22Rv1 (cell line): ENCODE measurements at regions not wholly inside any gene's neighbourhood (a gene's known extent, or its start where the extent isn't known, plus 50 kb on each side); places are given as distances from the start of the nearest gene placed in this dataset.
"Not testable (repeated sequence)": the region's sequence is repeated elsewhere in the genome, so short reads cannot be mapped to it uniquely, and the experiment has no call there.

Source experiments
- H3K27ac ChIP-seq: fragments of 450-650 bp; 2 replicates; pipeline ENCODE4 v1.5.1; 2017
- ZFX ChIP-seq: fragments of 450-650 bp; IDR thresholded peaks from 2 replicates; pipeline ENCODE4 v1.6.1; 2017; ENCODE audit warnings: antibody characterized with exemption, borderline replicate concordance
- TF ChIP-seq, protein P1 (sequence below): fragments of 450-650 bp; IDR thresholded peaks from 2 replicates; pipeline ENCODE4 v1.5.1; 2017; ENCODE audit warnings: mild to moderate bottlenecking

DNA sequence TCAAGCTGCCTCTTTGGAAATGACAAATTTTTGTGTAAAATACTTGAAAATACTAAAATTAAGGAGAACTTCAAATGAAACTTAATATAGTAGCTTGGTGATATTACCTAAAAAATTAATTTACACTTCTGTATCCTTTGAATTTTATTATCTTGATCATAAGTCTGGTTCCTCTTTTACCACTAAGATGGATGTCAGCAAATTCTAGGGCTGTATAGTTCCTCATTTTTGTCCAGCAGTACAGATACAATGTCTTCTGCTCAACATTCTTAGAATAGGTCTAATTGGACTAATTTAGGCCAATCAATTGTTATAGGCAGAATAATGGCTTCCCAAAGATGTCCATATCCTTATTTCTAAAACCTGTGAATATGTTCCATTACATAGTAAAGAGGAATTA, 1298.0 kb upstream of the RAG2 start:
- no peak for TF ChIP-seq ZFX
- TF ChIP-seq, protein P1, sequence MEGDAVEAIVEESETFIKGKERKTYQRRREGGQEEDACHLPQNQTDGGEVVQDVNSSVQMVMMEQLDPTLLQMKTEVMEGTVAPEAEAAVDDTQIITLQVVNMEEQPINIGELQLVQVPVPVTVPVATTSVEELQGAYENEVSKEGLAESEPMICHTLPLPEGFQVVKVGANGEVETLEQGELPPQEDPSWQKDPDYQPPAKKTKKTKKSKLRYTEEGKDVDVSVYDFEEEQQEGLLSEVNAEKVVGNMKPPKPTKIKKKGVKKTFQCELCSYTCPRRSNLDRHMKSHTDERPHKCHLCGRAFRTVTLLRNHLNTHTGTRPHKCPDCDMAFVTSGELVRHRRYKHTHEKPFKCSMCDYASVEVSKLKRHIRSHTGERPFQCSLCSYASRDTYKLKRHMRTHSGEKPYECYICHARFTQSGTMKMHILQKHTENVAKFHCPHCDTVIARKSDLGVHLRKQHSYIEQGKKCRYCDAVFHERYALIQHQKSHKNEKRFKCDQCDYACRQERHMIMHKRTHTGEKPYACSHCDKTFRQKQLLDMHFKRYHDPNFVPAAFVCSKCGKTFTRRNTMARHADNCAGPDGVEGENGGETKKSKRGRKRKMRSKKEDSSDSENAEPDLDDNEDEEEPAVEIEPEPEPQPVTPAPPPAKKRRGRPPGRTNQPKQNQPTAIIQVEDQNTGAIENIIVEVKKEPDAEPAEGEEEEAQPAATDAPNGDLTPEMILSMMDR, result no peak
- H3K27ac ChIP-seq, result no peak overlapping the region

DNA sequence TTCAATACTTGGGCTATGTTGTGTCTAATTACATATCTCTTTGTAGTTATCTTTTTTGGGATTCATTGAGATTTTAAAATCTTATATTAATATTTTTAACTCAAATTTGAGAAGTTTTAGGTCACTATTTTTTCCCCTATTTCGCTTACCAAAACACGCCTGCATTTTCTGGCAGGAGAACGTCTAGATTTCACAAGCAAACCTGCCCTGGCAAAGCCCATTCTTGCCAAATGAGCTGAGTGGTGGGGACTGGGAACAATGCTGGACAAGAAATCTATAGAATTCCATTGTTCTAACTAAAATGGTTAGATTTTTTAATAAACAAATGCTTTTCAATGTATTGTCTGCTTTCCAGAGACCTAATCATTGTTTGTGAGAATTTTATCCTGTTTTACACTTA, 1283.7 kb upstream of the RAG2 start:
- no peak overlapping the region for H3K27ac ChIP-seq
- TF ChIP-seq, protein P1, result no peak
- no peak for TF ChIP-seq ZFX

DNA sequence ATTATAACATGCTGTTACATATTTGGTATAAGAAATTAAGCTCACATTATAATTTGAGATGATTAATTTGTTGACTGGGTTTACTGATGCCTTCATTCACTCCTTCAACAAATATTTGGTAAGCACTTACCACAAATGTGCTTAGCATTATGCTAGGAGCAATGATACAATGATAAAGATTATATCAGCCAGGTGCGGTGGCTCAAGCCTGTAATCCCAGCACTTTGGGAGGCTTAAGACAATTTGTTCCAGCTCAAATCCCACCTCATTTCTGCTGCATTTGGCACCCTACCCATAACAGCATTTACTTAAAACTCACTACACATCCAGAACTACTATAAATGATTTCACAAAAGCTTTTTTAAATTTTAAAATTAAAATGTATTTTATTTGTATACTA, 1263.6 kb upstream of the RAG2 start:
- H3K27ac ChIP-seq, result no peak overlapping the region
- TF ChIP-seq, protein P1, result no peak
- no peak for TF ChIP-seq ZFX

DNA sequence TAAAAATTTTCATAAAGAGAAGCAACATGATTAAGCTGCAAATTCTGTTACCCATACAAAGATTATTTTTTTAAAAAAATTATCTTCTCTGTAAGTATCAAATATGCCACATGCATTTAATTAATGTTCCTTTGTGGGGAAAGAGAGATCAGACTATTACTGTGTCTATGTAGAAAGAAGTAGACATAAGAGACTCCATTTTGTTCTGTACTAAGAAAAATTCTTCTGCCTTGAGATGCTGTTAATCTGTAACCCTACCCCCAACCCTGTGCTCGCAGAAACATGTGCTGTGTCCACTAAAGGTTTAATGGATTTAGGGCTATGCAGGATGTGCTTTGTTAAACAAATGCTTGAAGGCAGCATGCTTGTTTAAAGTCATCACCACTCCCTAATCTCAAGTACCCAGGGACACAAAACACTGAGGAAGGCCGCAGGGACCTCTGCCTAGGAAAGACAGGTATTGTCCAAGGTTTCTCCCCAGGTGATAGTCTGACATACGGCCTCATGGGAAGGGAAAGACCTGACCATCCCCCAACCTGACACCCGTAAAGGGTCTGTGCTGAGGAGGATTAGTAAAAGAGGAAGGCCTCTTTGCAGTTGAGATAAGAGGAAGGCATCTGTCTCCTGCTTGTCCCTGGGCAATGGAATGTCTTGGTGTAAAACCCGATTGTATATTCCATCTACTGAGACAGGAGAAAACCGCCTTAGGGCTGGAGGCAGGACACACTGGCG, 1260.9 kb upstream of the RAG2 start:
- not testable (repeated sequence) for H3K27ac ChIP-seq

DNA sequence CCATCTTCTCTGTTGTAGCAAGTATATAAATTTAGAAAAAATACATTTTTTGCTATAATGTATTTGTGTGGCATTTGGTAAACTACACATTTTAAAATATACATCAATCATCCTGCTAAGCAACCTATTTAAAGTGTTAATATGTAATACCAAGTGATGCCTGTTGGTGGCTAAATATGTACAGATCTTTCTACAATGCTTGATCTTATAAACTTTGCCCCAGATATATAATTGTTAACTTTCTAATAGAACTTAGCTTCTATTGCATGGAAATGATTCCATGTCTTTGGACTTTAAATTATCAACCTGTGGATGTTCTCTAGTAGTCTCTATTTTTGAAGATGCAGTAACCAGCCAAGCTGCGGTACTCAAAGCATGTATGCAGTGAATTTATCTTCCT, 1260.4 kb upstream of the RAG2 start:
- TF ChIP-seq, protein P1, result peak; percentile 44
- no peak for TF ChIP-seq ZFX
- H3K27ac ChIP-seq, result no peak overlapping the region

DNA sequence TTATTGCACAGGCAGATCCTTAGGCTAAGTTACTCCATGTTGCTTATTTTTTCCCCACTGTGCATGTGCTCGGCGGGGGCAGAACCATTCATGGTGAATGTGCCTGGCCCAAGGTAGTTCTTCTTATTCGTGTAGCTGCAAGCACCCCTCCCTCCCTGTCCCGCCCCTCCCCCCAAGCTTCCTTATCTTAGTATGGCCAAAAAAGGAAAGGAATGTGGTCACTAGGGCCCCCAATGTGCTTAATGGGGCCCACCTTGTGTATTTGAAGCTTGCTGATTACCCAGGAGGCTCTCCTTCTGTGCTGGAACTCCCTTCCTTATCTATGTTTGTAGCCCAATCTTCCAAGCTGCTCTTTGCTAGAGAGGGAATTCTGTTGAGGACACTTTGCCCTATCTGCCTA, 1259.7 kb upstream of the RAG2 start:
- TF ChIP-seq ZFX, result no peak
- TF ChIP-seq, protein P1, result no peak
- no peak overlapping the region for H3K27ac ChIP-seq

DNA sequence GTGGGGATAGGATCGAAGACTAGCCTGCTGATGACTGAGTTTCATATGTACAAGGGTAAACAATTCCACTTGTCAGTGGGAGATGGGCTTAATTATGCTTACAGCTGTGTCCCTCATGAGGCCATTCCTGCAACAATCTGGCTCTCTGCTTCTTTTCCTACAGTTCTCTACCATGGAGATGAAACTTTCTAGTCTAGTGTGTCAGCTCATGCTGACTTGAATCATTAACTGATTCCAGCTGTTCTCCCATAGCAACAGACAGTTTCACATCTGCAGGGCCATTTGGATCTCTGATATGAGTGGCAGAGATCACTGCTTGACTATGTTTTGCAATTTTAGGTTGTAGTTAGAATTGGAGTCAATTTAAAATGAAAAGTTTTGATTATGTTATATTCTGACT, 1251.7 kb upstream of the RAG2 start:
- no peak overlapping the region for H3K27ac ChIP-seq
- TF ChIP-seq, protein P1, result no peak
- no peak for TF ChIP-seq ZFX

DNA sequence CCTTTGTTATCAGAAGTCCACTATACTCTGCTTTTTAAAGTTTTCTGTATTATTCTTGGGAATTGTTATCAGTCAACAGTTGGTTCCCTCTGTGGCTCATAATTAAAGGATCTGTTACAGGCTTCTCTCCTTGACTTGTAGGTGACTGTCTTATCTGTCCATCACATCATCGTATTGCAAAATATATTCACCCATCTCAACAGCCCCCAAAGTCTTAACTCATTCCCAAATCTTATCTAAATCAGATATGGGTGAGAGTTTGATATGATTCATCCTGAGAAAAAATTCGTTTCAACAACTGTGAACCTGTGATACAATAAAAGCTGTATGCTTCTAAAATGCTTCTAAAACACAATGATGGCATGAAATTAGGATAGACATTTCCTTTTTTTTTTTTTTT, 1245.6 kb upstream of the RAG2 start:
- no peak for TF ChIP-seq ZFX
- TF ChIP-seq, protein P1, result no peak
- no peak overlapping the region for H3K27ac ChIP-seq
